HCT116 (cell line): ENCODE measurements at regions not wholly inside any gene's neighbourhood (a gene's known extent, or its start where the extent isn't known, plus 50 kb on each side); places are given as distances from the start of the nearest gene placed in this dataset.

Source experiments
- CEBPB ChIP-seq: IDR thresholded peaks from 2 replicates; pipeline ENCODE4 v1.6.1; 2012; ENCODE audit warnings: low read depth
- EGR1 ChIP-seq: IDR thresholded peaks from 2 replicates; pipeline ENCODE4 v1.6.1; 2012; ENCODE audit warnings: low read depth
- FOSL1 ChIP-seq: IDR thresholded peaks from 2 replicates; pipeline ENCODE4 v1.6.1; 2012; ENCODE audit warnings: low read depth
- POLR2A ChIP-seq: IDR thresholded peaks from 2 replicates; pipeline ENCODE4 v1.7.0; 2011; ENCODE audit warnings: borderline replicate concordance; ENCODE audit not compliant: insufficient read depth, insufficient read length; ENCODE audit errors: extremely low read depth
- POLR2AphosphoS5 ChIP-seq: IDR thresholded peaks from 2 replicates; pipeline ENCODE4 v1.6.1; 2011; ENCODE audit warnings: mild to moderate bottlenecking, low read depth, low read length, moderate library complexity
- ZNF274 ChIP-seq: fragments of 200-500 bp; sonication (Bioruptor generic); IDR thresholded peaks from 2 replicates; pipeline ENCODE4 v1.6.1; 2014; ENCODE audit warnings: mild to moderate bottlenecking, low read depth, low read length, inconsistent platforms
- TF ChIP-seq, protein P1 (sequence below): IDR thresholded peaks from 2 replicates; pipeline ENCODE4 v1.6.1; 2012
- TF ChIP-seq, protein P2 (sequence below), 3 experiments: fragments of 200-600 bp in 1 of 3; sonication (generic) in 1 of 3; IDR thresholded peaks in 2 of 3; conservative IDR thresholded peaks in 1 of 3; 2 replicates each; pipeline ENCODE4 v1.5.1; 2012 to 2017; ENCODE audit warnings: low read depth in 2 of 3, low read length in 2 of 3, antibody characterized with exemption in 1 of 3, borderline replicate concordance in 1 of 3, control low read depth in 1 of 3, mild to moderate bottlenecking in 1 of 3, mixed read lengths in 1 of 3, mixed run types in 1 of 3, moderate library complexity in 1 of 3; ENCODE audit not compliant: insufficient read depth in 1 of 3
- TF ChIP-seq, protein P3 (sequence below): IDR thresholded peaks from 2 replicates; pipeline ENCODE4 v1.6.1; 2012; ENCODE audit warnings: low read depth
- TF ChIP-seq, protein P4 (sequence below): IDR thresholded peaks from 2 replicates; pipeline ENCODE4 v1.6.1; 2012

DNA sequence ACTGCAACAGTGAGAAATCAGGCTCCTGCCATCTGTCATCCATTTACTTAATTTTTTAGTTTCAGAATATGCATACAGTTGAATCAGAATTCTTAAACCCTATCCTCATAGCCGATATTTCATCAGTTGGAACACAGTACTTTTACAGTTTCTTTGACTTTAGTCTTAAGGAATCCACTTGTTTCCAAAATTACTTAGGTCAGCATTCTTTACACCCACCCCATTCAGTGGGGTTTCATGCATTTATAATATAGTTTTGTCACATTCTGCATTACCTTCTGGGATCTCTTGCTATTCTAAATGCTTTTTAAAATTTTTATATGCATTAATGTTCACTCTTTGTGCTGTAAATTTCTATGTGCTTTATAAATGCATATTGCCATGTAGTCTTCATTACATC, 400.4 kb upstream of the LRRTM4 start:
- TF ChIP-seq, protein P1, sequence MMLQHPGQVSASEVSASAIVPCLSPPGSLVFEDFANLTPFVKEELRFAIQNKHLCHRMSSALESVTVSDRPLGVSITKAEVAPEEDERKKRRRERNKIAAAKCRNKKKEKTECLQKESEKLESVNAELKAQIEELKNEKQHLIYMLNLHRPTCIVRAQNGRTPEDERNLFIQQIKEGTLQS: no peak
- TF ChIP-seq, protein P2, sequence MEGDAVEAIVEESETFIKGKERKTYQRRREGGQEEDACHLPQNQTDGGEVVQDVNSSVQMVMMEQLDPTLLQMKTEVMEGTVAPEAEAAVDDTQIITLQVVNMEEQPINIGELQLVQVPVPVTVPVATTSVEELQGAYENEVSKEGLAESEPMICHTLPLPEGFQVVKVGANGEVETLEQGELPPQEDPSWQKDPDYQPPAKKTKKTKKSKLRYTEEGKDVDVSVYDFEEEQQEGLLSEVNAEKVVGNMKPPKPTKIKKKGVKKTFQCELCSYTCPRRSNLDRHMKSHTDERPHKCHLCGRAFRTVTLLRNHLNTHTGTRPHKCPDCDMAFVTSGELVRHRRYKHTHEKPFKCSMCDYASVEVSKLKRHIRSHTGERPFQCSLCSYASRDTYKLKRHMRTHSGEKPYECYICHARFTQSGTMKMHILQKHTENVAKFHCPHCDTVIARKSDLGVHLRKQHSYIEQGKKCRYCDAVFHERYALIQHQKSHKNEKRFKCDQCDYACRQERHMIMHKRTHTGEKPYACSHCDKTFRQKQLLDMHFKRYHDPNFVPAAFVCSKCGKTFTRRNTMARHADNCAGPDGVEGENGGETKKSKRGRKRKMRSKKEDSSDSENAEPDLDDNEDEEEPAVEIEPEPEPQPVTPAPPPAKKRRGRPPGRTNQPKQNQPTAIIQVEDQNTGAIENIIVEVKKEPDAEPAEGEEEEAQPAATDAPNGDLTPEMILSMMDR (IDR thresholded peaks at IDR 0.05 in 2 of 3, conservative IDR thresholded peaks at IDR 0.05 in 1 of 3; ENCODE audit: borderline replicate concordance in 1 of 3, insufficient read depth in 1 of 3, low read depth in 2 of 3, low read length in 2 of 3): no peak
- TF ChIP-seq POLR2AphosphoS5 (no peak), POLR2A (no peak), CEBPB (no peak), FOSL1 (no peak), EGR1 (no peak), ZNF274 (no peak)
- TF ChIP-seq, protein P3, sequence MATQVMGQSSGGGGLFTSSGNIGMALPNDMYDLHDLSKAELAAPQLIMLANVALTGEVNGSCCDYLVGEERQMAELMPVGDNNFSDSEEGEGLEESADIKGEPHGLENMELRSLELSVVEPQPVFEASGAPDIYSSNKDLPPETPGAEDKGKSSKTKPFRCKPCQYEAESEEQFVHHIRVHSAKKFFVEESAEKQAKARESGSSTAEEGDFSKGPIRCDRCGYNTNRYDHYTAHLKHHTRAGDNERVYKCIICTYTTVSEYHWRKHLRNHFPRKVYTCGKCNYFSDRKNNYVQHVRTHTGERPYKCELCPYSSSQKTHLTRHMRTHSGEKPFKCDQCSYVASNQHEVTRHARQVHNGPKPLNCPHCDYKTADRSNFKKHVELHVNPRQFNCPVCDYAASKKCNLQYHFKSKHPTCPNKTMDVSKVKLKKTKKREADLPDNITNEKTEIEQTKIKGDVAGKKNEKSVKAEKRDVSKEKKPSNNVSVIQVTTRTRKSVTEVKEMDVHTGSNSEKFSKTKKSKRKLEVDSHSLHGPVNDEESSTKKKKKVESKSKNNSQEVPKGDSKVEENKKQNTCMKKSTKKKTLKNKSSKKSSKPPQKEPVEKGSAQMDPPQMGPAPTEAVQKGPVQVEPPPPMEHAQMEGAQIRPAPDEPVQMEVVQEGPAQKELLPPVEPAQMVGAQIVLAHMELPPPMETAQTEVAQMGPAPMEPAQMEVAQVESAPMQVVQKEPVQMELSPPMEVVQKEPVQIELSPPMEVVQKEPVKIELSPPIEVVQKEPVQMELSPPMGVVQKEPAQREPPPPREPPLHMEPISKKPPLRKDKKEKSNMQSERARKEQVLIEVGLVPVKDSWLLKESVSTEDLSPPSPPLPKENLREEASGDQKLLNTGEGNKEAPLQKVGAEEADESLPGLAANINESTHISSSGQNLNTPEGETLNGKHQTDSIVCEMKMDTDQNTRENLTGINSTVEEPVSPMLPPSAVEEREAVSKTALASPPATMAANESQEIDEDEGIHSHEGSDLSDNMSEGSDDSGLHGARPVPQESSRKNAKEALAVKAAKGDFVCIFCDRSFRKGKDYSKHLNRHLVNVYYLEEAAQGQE: no peak
- TF ChIP-seq, protein P4, sequence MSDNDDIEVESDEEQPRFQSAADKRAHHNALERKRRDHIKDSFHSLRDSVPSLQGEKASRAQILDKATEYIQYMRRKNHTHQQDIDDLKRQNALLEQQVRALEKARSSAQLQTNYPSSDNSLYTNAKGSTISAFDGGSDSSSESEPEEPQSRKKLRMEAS: no peak
